ENCODE measurements at regions not wholly inside any gene's neighbourhood (a gene's known extent, or its start where the extent isn't known, plus 50 kb on each side); places are given as distances from the start of the nearest gene placed in this dataset.

GRCh38 chr14:55873169-55873568 is 245.0 kb upstream of the PELI2 start:
- Histone ChIP-seq H3K36me3 (ENCODE audit: control insufficient read depth in 4 of 4, insufficient read depth in 4 of 4, low read length in 3 of 4) (no peaks in the 10 kb centered on the region), H3K4me3 (ENCODE audit: control insufficient read depth in 1 of 7, extremely low read depth in 1 of 7, insufficient read depth in 4 of 7, low read depth in 2 of 7, low read length in 6 of 7) (no peak overlapping the region), H3K27ac (ENCODE audit: insufficient read depth in 1 of 2, low read depth in 1 of 2, low read length in 2 of 2, poor library complexity in 1 of 2, severe bottlenecking in 2 of 2) (no peak overlapping the region), H3K27me3 (replicated peaks in 2 of 5; ENCODE audit: control insufficient read depth in 4 of 5, insufficient read depth in 5 of 5, low read length in 4 of 5) (no peaks in the 10 kb centered on the region), H3K4me1 (ENCODE audit: control extremely low read depth in 1 of 4, control insufficient read depth in 4 of 4, insufficient read depth in 4 of 4, low read length in 3 of 4) (no peaks in the 10 kb centered on the region), H3K9me3 (ENCODE audit: control extremely low read depth in 1 of 5, control insufficient read depth in 4 of 5, insufficient read depth in 2 of 5, low read depth in 1 of 5, low read length in 4 of 5) (no peaks in the 10 kb centered on the region)
- POLR2A ChIA-PET = no interaction called here
- CTCF ChIA-PET = no interaction called here
- WGBS (ENCODE audit: insufficient coverage) = 88% methylated on average over 5 of the region's 9 CpGs
- DNase-seq = no peak

GRCh38 chr14:55874785-55875184 is 243.4 kb upstream of the PELI2 start:
- Histone ChIP-seq H3K4me1 (ENCODE audit: control extremely low read depth in 1 of 4, control insufficient read depth in 4 of 4, insufficient read depth in 4 of 4, low read length in 3 of 4) (no peaks in the 10 kb centered on the region), H3K9me3 (ENCODE audit: control extremely low read depth in 1 of 5, control insufficient read depth in 4 of 5, insufficient read depth in 2 of 5, low read depth in 1 of 5, low read length in 4 of 5) (no peaks in the 10 kb centered on the region), H3K36me3 (ENCODE audit: control insufficient read depth in 4 of 4, insufficient read depth in 4 of 4, low read length in 3 of 4) (no peaks in the 10 kb centered on the region), H3K4me3 (ENCODE audit: control insufficient read depth in 1 of 7, extremely low read depth in 1 of 7, insufficient read depth in 4 of 7, low read depth in 2 of 7, low read length in 6 of 7) (no peak overlapping the region), H3K27me3 (replicated peaks in 2 of 5; ENCODE audit: control insufficient read depth in 4 of 5, insufficient read depth in 5 of 5, low read length in 4 of 5) (no peaks in the 10 kb centered on the region), H3K27ac (ENCODE audit: insufficient read depth in 1 of 2, low read depth in 1 of 2, low read length in 2 of 2, poor library complexity in 1 of 2, severe bottlenecking in 2 of 2) (no peak overlapping the region)
- ChIA-PET CTCF (interaction anchor here (0.9 kb wide), 1 partner anchor 10 kb away, joined by 3 read pairs; no protein-coding TSS in a partner anchor), POLR2A (no interaction called here)
- WGBS (ENCODE audit: insufficient coverage) = 91% methylated on average over 10 of the region's 10 CpGs
- no peak for DNase-seq

GRCh38 chr14:55877942-55878341 is 240.3 kb upstream of the PELI2 start:
- 91% methylated on average over 7 of the region's 7 CpGs for WGBS (ENCODE audit: insufficient coverage)
- ChIA-PET POLR2A (no interaction called here), CTCF (no interaction called here)
- H3K36me3 ChIP-seq (ENCODE audit: control insufficient read depth in 4 of 4, insufficient read depth in 4 of 4, low read length in 3 of 4) = no peaks in the 10 kb centered on the region
- peaks cover 0 to 2% (median 0%) of the 10 kb centered on the region in 5 experiments for H3K27me3 ChIP-seq (replicated peaks in 2 of 5; ENCODE audit: control insufficient read depth in 4 of 5, insufficient read depth in 5 of 5, low read length in 4 of 5)
- no peak overlapping the region for H3K4me3 ChIP-seq (ENCODE audit: control insufficient read depth in 1 of 7, extremely low read depth in 1 of 7, insufficient read depth in 4 of 7, low read depth in 2 of 7, low read length in 6 of 7)
- no peaks in the 10 kb centered on the region for H3K4me1 ChIP-seq (ENCODE audit: control extremely low read depth in 1 of 4, control insufficient read depth in 4 of 4, insufficient read depth in 4 of 4, low read length in 3 of 4)
- DNase-seq = no peak
- H3K27ac ChIP-seq (ENCODE audit: insufficient read depth in 1 of 2, low read depth in 1 of 2, low read length in 2 of 2, poor library complexity in 1 of 2, severe bottlenecking in 2 of 2) = no peak overlapping the region
- H3K9me3 ChIP-seq (ENCODE audit: control extremely low read depth in 1 of 5, control insufficient read depth in 4 of 5, insufficient read depth in 2 of 5, low read depth in 1 of 5, low read length in 4 of 5) = no peaks in the 10 kb centered on the region

GRCh38 chr14:55881577-55882241 is 236.5 kb upstream of the PELI2 start:
- Histone ChIP-seq H3K27me3 (replicated peaks in 2 of 5; ENCODE audit: control insufficient read depth in 4 of 5, insufficient read depth in 5 of 5, low read length in 4 of 5) (peaks cover 0 to 10% (median 0%) of the 10 kb centered on the region in 5 experiments), H3K36me3 (ENCODE audit: control insufficient read depth in 4 of 4, insufficient read depth in 4 of 4, low read length in 3 of 4) (no peaks in the 10 kb centered on the region), H3K4me3 (ENCODE audit: control insufficient read depth in 1 of 7, extremely low read depth in 1 of 7, insufficient read depth in 4 of 7, low read depth in 2 of 7, low read length in 6 of 7) (no peak overlapping the region), H3K9me3 (ENCODE audit: control extremely low read depth in 1 of 5, control insufficient read depth in 4 of 5, insufficient read depth in 2 of 5, low read depth in 1 of 5, low read length in 4 of 5) (no peaks in the 10 kb centered on the region), H3K4me1 (ENCODE audit: control extremely low read depth in 1 of 4, control insufficient read depth in 4 of 4, insufficient read depth in 4 of 4, low read length in 3 of 4) (no peaks in the 10 kb centered on the region), H3K27ac (ENCODE audit: insufficient read depth in 1 of 2, low read depth in 1 of 2, low read length in 2 of 2, poor library complexity in 1 of 2, severe bottlenecking in 2 of 2) (no peak overlapping the region)
- ChIA-PET POLR2A (no interaction called here), CTCF (no interaction called here)
- peak in 1 of 3 donors; percentile 4 for DNase-seq
- 65% methylated on average over 6 of the region's 6 CpGs for WGBS (ENCODE audit: insufficient coverage)

- Histone ChIP-seq H3K27me3 (replicated peaks in 2 of 5; ENCODE audit: control insufficient read depth in 4 of 5, insufficient read depth in 5 of 5, low read length in 4 of 5) (peaks cover 0 to 11% (median 0%) of the 10 kb centered on the region in 5 experiments), H3K4me1 (ENCODE audit: control extremely low read depth in 1 of 4, control insufficient read depth in 4 of 4, insufficient read depth in 4 of 4, low read length in 3 of 4) (no peaks in the 10 kb centered on the region), H3K36me3 (ENCODE audit: control insufficient read depth in 4 of 4, insufficient read depth in 4 of 4, low read length in 3 of 4) (no peaks in the 10 kb centered on the region), H3K27ac (ENCODE audit: insufficient read depth in 1 of 2, low read depth in 1 of 2, low read length in 2 of 2, poor library complexity in 1 of 2, severe bottlenecking in 2 of 2) (no peak overlapping the region), H3K4me3 (ENCODE audit: control insufficient read depth in 1 of 7, extremely low read depth in 1 of 7, insufficient read depth in 4 of 7, low read depth in 2 of 7, low read length in 6 of 7) (no peak overlapping the region), H3K9me3 (ENCODE audit: control extremely low read depth in 1 of 5, control insufficient read depth in 4 of 5, insufficient read depth in 2 of 5, low read depth in 1 of 5, low read length in 4 of 5) (no peaks in the 10 kb centered on the region)
- 100% methylated on average over 4 of the region's 4 CpGs for WGBS (ENCODE audit: insufficient coverage)
- DNase-seq = no peak
- ChIA-PET CTCF (interaction anchor here (1.2 kb wide), 1 partner anchor 10 kb away, joined by 3 read pairs; no protein-coding TSS in a partner anchor), POLR2A (no interaction called here)
Measured at GRCh38 chr14:55884819-55885218, 233.4 kb upstream of the PELI2 start.

- H3K4me3 ChIP-seq (ENCODE audit: control insufficient read depth in 1 of 7, extremely low read depth in 1 of 7, insufficient read depth in 4 of 7, low read depth in 2 of 7, low read length in 6 of 7) = no peak overlapping the region
- ChIA-PET CTCF (no interaction called here), POLR2A (no interaction called here)
- H3K9me3 ChIP-seq (ENCODE audit: control extremely low read depth in 1 of 5, control insufficient read depth in 4 of 5, insufficient read depth in 2 of 5, low read depth in 1 of 5, low read length in 4 of 5) = no peaks in the 10 kb centered on the region
- 84% methylated on average over 4 of the region's 6 CpGs for WGBS (ENCODE audit: insufficient coverage)
- no peaks in the 10 kb centered on the region for H3K4me1 ChIP-seq (ENCODE audit: control extremely low read depth in 1 of 4, control insufficient read depth in 4 of 4, insufficient read depth in 4 of 4, low read length in 3 of 4)
- no peaks in the 10 kb centered on the region for H3K36me3 ChIP-seq (ENCODE audit: control insufficient read depth in 4 of 4, insufficient read depth in 4 of 4, low read length in 3 of 4)
- H3K27ac ChIP-seq (ENCODE audit: insufficient read depth in 1 of 2, low read depth in 1 of 2, low read length in 2 of 2, poor library complexity in 1 of 2, severe bottlenecking in 2 of 2) = no peak overlapping the region
- peaks cover 0 to 8% (median 0%) of the 10 kb centered on the region in 5 experiments for H3K27me3 ChIP-seq (replicated peaks in 2 of 5; ENCODE audit: control insufficient read depth in 4 of 5, insufficient read depth in 5 of 5, low read length in 4 of 5)
- no peak for DNase-seq
Measured at GRCh38 chr14:55889124-55889523, 229.1 kb upstream of the PELI2 start.

- Histone ChIP-seq H3K27me3 (replicated peaks in 2 of 5; ENCODE audit: control insufficient read depth in 4 of 5, insufficient read depth in 5 of 5, low read length in 4 of 5) (peaks cover 0 to under 1% (median 0%) of the 10 kb centered on the region in 5 experiments), H3K36me3 (ENCODE audit: control insufficient read depth in 4 of 4, insufficient read depth in 4 of 4, low read length in 3 of 4) (no peaks in the 10 kb centered on the region), H3K27ac (ENCODE audit: insufficient read depth in 1 of 2, low read depth in 1 of 2, low read length in 2 of 2, poor library complexity in 1 of 2, severe bottlenecking in 2 of 2) (no peak overlapping the region), H3K4me1 (ENCODE audit: control extremely low read depth in 1 of 4, control insufficient read depth in 4 of 4, insufficient read depth in 4 of 4, low read length in 3 of 4) (no peaks in the 10 kb centered on the region), H3K4me3 (ENCODE audit: control insufficient read depth in 1 of 7, extremely low read depth in 1 of 7, insufficient read depth in 4 of 7, low read depth in 2 of 7, low read length in 6 of 7) (no peak overlapping the region), H3K9me3 (ENCODE audit: control extremely low read depth in 1 of 5, control insufficient read depth in 4 of 5, insufficient read depth in 2 of 5, low read depth in 1 of 5, low read length in 4 of 5) (no peaks in the 10 kb centered on the region)
- ChIA-PET CTCF (no interaction called here), POLR2A (no interaction called here)
- no peak for DNase-seq
- WGBS (ENCODE audit: insufficient coverage) = 81% methylated on average over 5 of the region's 6 CpGs
Measured at GRCh38 chr14:55891692-55892091, 226.5 kb upstream of the PELI2 start.

All from common myeloid progenitor, CD34-positive (primary cell).